ENCODE measurements at regions not wholly inside any gene's neighbourhood (a gene's known extent, or its start where the extent isn't known, plus 50 kb on each side); places are given as distances from the start of the nearest gene placed in this dataset.

GRCh38 chr2:66301767-66302140 lies 133.2 kb upstream of the MEIS1 start:
- TF ChIP-seq, protein P1, sequence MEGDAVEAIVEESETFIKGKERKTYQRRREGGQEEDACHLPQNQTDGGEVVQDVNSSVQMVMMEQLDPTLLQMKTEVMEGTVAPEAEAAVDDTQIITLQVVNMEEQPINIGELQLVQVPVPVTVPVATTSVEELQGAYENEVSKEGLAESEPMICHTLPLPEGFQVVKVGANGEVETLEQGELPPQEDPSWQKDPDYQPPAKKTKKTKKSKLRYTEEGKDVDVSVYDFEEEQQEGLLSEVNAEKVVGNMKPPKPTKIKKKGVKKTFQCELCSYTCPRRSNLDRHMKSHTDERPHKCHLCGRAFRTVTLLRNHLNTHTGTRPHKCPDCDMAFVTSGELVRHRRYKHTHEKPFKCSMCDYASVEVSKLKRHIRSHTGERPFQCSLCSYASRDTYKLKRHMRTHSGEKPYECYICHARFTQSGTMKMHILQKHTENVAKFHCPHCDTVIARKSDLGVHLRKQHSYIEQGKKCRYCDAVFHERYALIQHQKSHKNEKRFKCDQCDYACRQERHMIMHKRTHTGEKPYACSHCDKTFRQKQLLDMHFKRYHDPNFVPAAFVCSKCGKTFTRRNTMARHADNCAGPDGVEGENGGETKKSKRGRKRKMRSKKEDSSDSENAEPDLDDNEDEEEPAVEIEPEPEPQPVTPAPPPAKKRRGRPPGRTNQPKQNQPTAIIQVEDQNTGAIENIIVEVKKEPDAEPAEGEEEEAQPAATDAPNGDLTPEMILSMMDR (IDR thresholded peaks at IDR 0.05; ENCODE audit: low read length) = no peak
- no peak for TF ChIP-seq EZH2phosphoT487 (IDR thresholded peaks at IDR 0.05; ENCODE audit: low read length)
- no peak for TF ChIP-seq EZH2 (optimal IDR thresholded peaks at IDR 0.05; ENCODE audit: low read depth, low read length)
